Globus pallidus (tissue), 1 donor: ENCODE measurements at regions not wholly inside any gene's neighbourhood (a gene's known extent, or its start where the extent isn't known, plus 50 kb on each side); places are given as distances from the start of the nearest gene placed in this dataset.
"Not testable (repeated sequence)": the region's sequence is repeated elsewhere in the genome, so short reads cannot be mapped to it uniquely, and the experiment has no call there.

Source experiments
- DNase-seq: peaks from one replicate; pipeline ENCODE4 v3.0.0-alpha.2; 2015; ENCODE audit warnings: low spot score

GRCh38 chr10:124324451-124324850 lies 94.3 kb downstream of the OAT start:
- no peak for DNase-seq

- no peak for DNase-seq
These were observed 94.9 kb downstream of the OAT start for GRCh38 chr10:124323806-124324205.

DNA sequence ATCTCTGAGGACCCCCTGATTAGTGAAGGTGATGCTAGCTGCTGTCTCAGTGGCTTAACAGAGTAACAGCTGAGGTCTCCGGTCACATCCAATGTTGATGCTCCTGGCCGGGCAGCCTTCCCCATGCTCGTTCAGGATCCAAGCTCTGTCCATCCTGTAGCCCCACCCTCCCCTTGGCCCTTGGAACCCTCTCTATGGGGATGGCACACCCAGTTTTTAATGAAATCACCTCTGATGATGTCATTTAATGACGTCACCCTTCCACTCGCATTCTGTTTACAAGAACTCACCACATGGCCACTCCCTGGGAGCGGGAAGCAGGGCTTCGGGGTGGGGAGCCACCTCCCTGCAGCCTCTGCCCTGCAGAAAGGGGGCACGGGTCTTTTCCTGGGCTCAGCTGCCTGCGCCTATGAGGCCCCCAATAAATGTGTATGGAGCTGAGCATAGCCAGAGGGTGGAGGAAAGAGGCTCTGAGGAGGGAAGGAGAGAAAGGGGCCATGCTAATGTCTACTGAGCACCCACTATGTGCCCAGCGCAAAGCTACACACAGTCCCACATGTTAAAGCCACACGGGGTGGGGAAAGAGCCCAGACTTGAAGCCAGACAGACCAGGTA lies 95.5 kb downstream of the OAT start:
- no peak for DNase-seq

GRCh38 chr10:124322191-124322980 lies 96.3 kb downstream of the OAT start:
- DNase-seq = no peak

- DNase-seq = no peak
These were observed 97.2 kb downstream of the OAT start for GRCh38 chr10:124321433-124322089.

- no peak for DNase-seq
These were observed 97.8 kb downstream of the OAT start for GRCh38 chr10:124320778-124321432.

DNA sequence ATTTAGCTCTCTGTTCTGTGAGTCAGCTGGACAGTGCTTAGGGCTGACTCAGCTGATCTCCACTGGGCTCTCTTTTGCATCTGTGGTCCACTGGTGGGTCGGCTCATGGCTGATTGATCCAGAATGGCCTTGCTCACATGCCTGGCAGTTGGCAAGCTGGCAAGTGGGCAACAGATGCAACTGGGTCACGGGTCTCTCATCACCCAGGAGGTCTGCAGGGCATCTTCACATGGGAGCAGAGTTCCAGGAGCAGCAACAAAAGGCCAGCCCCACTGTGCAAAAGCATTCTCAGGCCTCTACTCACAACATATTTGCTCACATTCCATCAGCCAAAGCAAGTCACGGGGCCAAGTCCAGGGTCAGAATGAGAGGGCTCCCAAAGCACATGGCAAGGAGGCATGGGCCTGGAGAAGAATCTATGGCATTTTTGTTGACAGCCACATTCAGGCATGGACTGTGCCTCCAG lies 98.8 kb downstream of the OAT start:
- no peak for DNase-seq

DNA sequence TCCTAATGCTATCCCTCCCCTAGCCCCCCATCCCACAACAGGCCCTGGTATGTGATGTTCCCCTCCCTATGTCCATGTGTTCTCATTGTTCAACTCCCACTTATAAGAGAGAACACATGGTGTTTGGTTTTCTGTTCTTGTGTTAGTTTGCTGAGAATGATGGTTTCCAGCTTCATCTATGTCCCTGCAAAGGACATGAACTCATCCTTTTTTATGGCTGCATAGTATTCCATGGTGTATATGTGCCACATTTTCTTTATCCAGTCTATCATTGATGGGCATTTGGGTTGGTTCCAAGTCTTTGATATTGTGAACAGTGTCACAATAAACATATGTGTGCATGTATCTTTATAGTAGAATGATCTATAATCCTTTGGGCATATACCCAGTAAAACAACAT lies 99.2 kb downstream of the OAT start:
- not testable (repeated sequence) for DNase-seq

- no peak for DNase-seq
These were observed 99.9 kb downstream of the OAT start for GRCh38 chr10:124318811-124319210.

DNA sequence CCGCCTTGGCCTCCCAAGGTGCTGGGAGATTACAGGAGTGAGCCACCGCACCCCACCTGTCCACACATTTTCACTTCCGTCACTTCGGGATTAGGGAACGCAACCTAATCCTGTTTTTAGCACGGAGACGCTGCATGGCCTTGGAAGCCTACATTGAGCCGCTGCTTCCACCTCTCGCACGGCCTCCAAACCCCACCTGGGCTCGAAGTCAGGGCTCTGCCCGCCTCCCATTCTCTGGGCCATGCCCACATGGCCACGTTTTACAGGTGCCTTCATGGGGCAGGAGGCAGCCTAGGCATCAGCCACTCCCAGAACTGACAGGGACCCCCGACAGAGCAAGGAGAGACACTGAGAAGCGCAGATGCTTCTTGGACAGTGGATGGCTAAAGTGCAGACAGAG lies 100.6 kb downstream of the OAT start:
- DNase-seq = no peak

DNA sequence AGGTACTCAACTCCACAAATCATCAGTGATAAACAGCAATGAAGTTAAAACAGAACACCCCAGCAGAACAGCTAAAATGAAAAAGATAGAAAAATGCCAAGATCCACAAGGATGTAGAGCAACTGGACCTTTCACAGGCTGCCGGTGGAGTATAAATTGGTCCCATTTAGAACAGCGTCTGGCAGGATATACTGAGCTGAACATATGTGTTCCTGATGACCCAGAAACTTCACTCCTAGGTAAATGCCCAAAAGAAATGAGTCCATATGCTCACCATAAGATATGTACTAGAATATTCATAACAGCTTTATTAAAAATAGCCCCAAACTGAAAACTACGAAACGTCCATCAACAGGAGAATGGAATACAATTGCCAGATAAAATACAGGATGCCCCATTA lies 102.4 kb downstream of the OAT start:
- DNase-seq = no peak

GRCh38 chr10:124315591-124316270 lies 103.0 kb downstream of the OAT start:
- no peak for DNase-seq

- DNase-seq = no peak
These were observed 105.3 kb downstream of the OAT start for GRCh38 chr10:124313374-124313773.

DNA sequence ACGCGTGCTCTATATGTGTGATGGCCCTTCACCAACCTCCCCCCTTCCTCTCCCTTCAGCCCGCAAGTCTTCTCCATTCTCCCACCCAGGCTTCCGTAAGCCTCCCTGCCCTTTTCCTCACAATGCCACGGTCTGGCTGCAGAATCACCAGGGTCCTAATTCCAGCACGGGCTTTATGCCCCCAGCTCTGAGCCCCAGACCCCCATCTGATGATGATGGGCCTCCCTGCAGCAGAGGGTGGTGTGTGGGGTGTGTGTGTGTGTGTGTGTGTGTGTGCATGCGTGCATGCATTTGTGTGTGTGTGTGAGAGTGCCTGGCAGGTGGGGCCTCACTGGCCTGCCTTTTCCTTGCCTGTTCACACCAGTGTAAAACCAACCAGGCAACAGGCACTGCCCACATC lies 109.9 kb downstream of the OAT start:
- no peak for DNase-seq

GRCh38 chr10:124308056-124308645 lies 110.6 kb downstream of the OAT start:
- no peak for DNase-seq

DNA sequence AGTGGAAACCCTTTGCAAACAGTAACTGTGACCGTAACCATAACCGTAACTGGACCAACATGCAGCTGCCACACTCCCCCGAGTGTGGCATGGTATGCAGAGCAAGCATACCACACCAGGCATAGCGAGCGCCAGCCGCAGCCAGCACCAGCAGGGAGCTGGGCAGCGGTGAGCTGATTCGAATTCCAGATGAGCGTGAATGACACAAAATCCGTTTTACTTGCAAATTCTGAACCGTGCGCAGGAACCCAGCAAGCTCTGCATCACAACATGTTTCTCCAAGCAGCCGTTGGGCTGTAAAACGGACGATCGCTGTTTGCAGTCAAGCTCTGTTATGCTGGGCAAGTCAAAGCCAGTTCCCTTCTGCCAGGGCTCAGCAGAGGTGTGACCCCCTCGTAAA lies 111.1 kb downstream of the OAT start:
- no peak for DNase-seq

- peak; percentile 68 for DNase-seq
These were observed 111.8 kb downstream of the OAT start for GRCh38 chr10:124306922-124307371.

DNA sequence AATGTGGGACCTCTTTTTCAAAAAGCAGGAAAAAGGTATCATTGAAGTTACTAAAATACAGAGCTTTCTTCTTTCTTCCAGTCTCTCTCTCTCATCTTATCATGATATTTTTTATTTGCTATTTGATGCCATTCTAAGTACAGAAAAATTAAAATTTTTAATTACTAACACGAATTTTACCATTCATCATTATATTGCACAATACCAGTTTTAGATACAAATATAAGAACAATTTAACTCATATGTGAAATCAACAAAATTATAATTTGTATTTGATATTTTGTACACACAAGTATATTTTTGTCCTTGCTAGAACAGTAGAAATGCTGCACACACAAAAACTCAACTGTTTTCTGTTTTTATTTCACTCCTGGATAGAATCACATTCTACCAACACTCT lies 112.2 kb downstream of the OAT start:
- no peak for DNase-seq

DNA sequence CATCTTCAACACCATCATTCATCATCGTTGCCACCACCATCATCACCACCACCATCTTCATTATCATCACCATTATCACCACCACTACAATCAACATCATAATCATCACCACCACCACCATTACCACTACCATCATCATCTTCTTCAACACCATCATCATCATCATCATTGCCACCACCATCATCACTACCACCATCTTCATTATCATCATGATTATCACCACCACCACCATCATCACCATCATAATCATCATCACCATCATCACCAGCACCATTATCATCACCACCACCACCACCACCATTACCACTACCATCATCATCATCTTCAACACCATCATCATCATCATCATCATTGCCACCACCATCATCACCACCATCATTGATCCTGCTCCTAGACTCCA lies 112.7 kb downstream of the OAT start:
- DNase-seq = no peak

GRCh38 chr10:124305131-124305530 lies 113.6 kb downstream of the OAT start:
- DNase-seq = no peak

DNA sequence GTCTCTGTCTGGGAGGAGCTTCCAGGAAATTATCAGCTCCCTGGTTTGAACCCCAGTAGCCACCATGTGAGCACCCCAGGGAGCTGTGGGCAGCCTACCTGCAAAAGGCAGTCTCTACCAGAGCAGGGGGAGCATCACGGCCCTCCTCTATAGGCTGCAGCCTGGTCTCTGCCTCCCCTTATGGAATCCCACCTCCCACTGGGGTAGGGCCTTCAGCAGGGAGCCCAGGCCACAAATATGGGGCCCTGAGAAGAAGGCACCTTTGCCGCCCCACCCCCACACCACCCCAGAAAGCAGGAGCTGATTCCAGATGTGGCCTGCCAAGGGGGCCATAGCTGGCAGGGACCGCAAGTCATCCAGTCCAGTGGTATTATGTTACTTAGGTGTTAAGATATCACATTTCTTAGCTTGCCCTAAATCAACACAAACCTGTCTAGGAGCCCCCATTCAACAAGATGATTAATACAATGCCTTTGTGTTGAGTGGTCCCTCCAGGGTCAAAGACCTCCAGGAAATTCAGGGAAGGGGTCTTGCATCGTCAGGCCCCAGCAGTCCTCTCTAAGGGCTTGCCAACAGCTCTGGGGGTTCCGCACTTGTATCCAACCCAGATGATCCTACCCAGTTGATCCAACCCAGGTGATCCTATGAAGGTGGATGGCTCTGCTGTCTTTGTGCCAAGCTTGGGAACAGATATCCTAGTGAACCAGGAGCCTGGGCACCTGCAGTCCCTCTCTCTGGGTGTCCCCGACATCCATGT lies 114.9 kb downstream of the OAT start:
- DNase-seq = no peak
